Large intestine (tissue), 3 donors: ENCODE measurements at regions not wholly inside any gene's neighbourhood (a gene's known extent, or its start where the extent isn't known, plus 50 kb on each side); places are given as distances from the start of the nearest gene placed in this dataset.

ENCODE experiments used
- DNase-seq, 2 donors: peaks; one replicate each; pipeline versions ENCODE4 v3.0.0 to v3.0.0-alpha.2; 2013
- H3K27ac ChIP-seq: one replicate; pipeline ENCODE4 v1.5.1; 2013; ENCODE audit warnings: low read length
- H3K27me3 ChIP-seq: 2 replicates; pipeline ENCODE4 v1.6.1; 2013; ENCODE audit warnings: low read length; ENCODE audit not compliant: control insufficient read depth, insufficient read depth
- H3K36me3 ChIP-seq: 2 replicates; pipeline ENCODE4 v1.6.1; 2013; ENCODE audit warnings: low read length; ENCODE audit not compliant: control insufficient read depth, insufficient read depth
- H3K4me1 ChIP-seq: one replicate; pipeline ENCODE4 v1.6.1; 2013; ENCODE audit warnings: low read length; ENCODE audit not compliant: control insufficient read depth, insufficient read depth
- H3K4me3 ChIP-seq: one replicate; pipeline ENCODE4 v1.5.1; 2013; ENCODE audit warnings: low read length
- H3K9me3 ChIP-seq: one replicate; pipeline ENCODE4 v1.6.1; 2013; ENCODE audit warnings: mild to moderate bottlenecking, low read depth, low read length, moderate library complexity; ENCODE audit not compliant: control insufficient read depth
- WGBS: methylation state at CpG from one replicate; pipeline ENCODE4 v1.1.5; 2013; ENCODE audit warnings: low lambda C conversion rate; ENCODE audit not compliant: insufficient coverage; 5-methylcytosine and 5-hydroxymethylcytosine counted together

DNA sequence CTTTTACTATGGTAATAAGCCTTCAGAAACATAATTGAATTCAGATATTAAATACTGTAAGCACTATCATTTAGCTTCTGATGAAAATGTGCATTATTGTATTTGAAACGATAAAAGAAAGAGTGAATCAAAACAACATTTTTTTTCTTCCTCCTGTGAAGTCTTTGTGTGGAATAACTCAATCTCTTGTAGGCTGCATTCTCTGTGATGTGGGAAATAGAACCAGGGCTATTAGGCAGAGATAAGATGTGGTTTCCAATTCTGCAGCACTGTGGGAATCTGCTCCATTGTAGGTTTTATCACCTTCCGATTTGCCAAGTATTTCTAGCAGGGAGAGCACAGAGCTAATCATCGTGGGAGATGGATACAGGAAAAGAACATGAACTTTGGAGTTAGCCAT lies 624.5 kb downstream of the RBFOX1 start:
- WGBS: 100% methylated on average over 1 of the region's 3 CpGs
- no peak for DNase-seq
- no peaks in the 10 kb centered on the region for H3K36me3 ChIP-seq

GRCh38 chr16:7953360-7953759 lies 620.7 kb downstream of the RBFOX1 start:
- Histone ChIP-seq H3K9me3 (no peaks in the 10 kb centered on the region), H3K27ac (no peak overlapping the region), H3K4me1 (no peaks in the 10 kb centered on the region), H3K27me3 (no peaks in the 10 kb centered on the region), H3K4me3 (no peak overlapping the region), H3K36me3 (no peaks in the 10 kb centered on the region)
- no CpG with 5 or more reads among the region's 1 CpG for WGBS
- no peak for DNase-seq

More for the DNA sequence above, 624.5 kb downstream of the RBFOX1 start:
- H3K27me3 ChIP-seq: no peaks in the 10 kb centered on the region
- H3K9me3 ChIP-seq: no peaks in the 10 kb centered on the region
- no peak overlapping the region for H3K27ac ChIP-seq
- no peaks in the 10 kb centered on the region for H3K4me1 ChIP-seq
- no peak overlapping the region for H3K4me3 ChIP-seq

DNA sequence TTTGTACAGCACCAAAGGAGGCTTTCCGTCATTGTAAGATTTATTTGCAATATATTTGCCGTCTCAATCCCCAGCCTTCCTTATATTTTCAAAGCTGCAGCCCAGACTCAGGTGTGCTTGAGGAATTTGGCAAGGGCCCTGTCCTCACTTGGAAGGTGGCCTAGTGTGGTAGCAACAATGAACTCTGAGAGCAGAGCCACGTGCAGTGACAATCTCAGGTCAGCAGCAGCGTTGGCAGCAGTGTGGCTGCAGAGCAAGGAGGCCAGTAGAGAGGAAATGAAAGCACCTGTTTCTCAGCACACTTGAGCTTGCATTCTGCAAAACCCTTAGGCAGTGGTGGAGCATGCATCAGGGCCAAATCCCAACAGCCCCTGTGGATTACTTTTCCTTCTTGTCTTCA lies 613.5 kb downstream of the RBFOX1 start:
- no peaks in the 10 kb centered on the region for H3K36me3 ChIP-seq
- no peaks in the 10 kb centered on the region for H3K9me3 ChIP-seq
- no peaks in the 10 kb centered on the region for H3K4me1 ChIP-seq
- no peaks in the 10 kb centered on the region for H3K27me3 ChIP-seq
- no peak overlapping the region for H3K27ac ChIP-seq
- no CpG with 5 or more reads among the region's 4 CpGs for WGBS
- no peak overlapping the region for H3K4me3 ChIP-seq
- no peak for DNase-seq

- Histone ChIP-seq H3K4me3 (no peak overlapping the region), H3K9me3 (no peaks in the 10 kb centered on the region), H3K27me3 (no peaks in the 10 kb centered on the region), H3K4me1 (no peaks in the 10 kb centered on the region), H3K36me3 (no peaks in the 10 kb centered on the region), H3K27ac (no peak overlapping the region)
- whole genome bisulfite sequencing: 40% methylated on average over 1 of the region's 7 CpGs
- DNase-seq: peak; percentile 3 to 12
Measured at GRCh38 chr16:7938175-7938574, 605.5 kb downstream of the RBFOX1 start.

GRCh38 chr16:7921345-7921744 lies 588.7 kb downstream of the RBFOX1 start:
- no peaks in the 10 kb centered on the region for H3K9me3 ChIP-seq
- H3K4me1 ChIP-seq: no peaks in the 10 kb centered on the region
- no peak overlapping the region for H3K4me3 ChIP-seq
- H3K36me3 ChIP-seq: no peaks in the 10 kb centered on the region
- DNase-seq: peak; percentile 3 to 19
- H3K27ac ChIP-seq: no peak overlapping the region
- 64% methylated on average over 2 of the region's 4 CpGs for WGBS
- no peaks in the 10 kb centered on the region for H3K27me3 ChIP-seq

- no peaks in the 10 kb centered on the region for H3K27me3 ChIP-seq
- no CpG with 5 or more reads among the region's 2 CpGs for WGBS
- no peak for DNase-seq
- no peaks in the 10 kb centered on the region for H3K9me3 ChIP-seq
- no peak overlapping the region for H3K4me3 ChIP-seq
- no peaks in the 10 kb centered on the region for H3K36me3 ChIP-seq
- H3K27ac ChIP-seq: no peak overlapping the region
- H3K4me1 ChIP-seq: peaks cover 5% of the 10 kb centered on the region
Measured at GRCh38 chr16:7919782-7920181, 587.1 kb downstream of the RBFOX1 start.

GRCh38 chr16:7914748-7915147 lies 582.1 kb downstream of the RBFOX1 start:
- peaks cover 9% of the 10 kb centered on the region for H3K4me1 ChIP-seq
- DNase-seq: peak; percentile 58 to 86

GRCh38 chr16:7912132-7912531 lies 579.5 kb downstream of the RBFOX1 start:
- no peak overlapping the region for H3K27ac ChIP-seq
- H3K4me1 ChIP-seq: peaks cover 9% of the 10 kb centered on the region
- H3K9me3 ChIP-seq: no peaks in the 10 kb centered on the region
- no peak for DNase-seq
- no peak overlapping the region for H3K4me3 ChIP-seq
- WGBS: 100% methylated on average over 1 of the region's 3 CpGs
- H3K27me3 ChIP-seq: no peaks in the 10 kb centered on the region
- no peaks in the 10 kb centered on the region for H3K36me3 ChIP-seq

More at GRCh38 chr16:7914748-7915147, 582.1 kb downstream of the RBFOX1 start:
- Histone ChIP-seq H3K4me3 (no peak overlapping the region), H3K9me3 (no peaks in the 10 kb centered on the region), H3K27ac (peak overlapping the region; percentile 12), H3K36me3 (no peaks in the 10 kb centered on the region), H3K27me3 (no peaks in the 10 kb centered on the region)

DNA sequence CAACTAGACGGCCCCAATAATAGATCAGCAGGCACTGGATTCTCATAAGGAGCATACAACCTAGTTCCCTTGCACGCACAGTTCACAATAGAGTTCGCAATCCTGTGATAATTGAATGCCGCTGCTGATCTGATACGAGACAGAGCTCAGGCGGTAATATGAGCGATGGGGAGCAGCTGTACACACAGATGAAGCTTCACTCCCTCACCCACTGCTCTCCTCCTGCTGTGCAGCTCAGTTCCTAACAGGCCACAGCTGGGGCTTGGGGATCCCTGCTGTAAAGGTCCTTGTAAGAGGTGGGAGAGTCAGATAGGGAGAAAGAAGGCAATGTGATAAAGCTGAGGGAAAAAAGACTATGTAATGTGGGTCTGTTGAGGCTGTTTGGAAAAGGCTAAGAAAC lies 577.5 kb downstream of the RBFOX1 start:
- no peaks in the 10 kb centered on the region for H3K27me3 ChIP-seq

GRCh38 chr16:7888411-7888810 lies 555.8 kb downstream of the RBFOX1 start:
- DNase-seq: no peak
- no peak overlapping the region for H3K4me3 ChIP-seq
- H3K9me3 ChIP-seq: no peaks in the 10 kb centered on the region
- 20% methylated on average over 1 of the region's 1 CpG for WGBS
- H3K27ac ChIP-seq: no peak overlapping the region
- no peaks in the 10 kb centered on the region for H3K36me3 ChIP-seq
- H3K27me3 ChIP-seq: no peaks in the 10 kb centered on the region
- H3K4me1 ChIP-seq: no peaks in the 10 kb centered on the region

More for the DNA sequence above, 577.5 kb downstream of the RBFOX1 start:
- H3K4me1 ChIP-seq: peaks cover 7% of the 10 kb centered on the region
- no peak overlapping the region for H3K27ac ChIP-seq
- H3K36me3 ChIP-seq: no peaks in the 10 kb centered on the region
- no CpG with 5 or more reads among the region's 7 CpGs for WGBS
- H3K9me3 ChIP-seq: no peaks in the 10 kb centered on the region
- no peak for DNase-seq
- no peak overlapping the region for H3K4me3 ChIP-seq

- H3K4me3 ChIP-seq: no peak overlapping the region
- H3K36me3 ChIP-seq: no peaks in the 10 kb centered on the region
- WGBS: no CpG with 5 or more reads among the region's 2 CpGs
- no peak overlapping the region for H3K27ac ChIP-seq
- no peaks in the 10 kb centered on the region for H3K4me1 ChIP-seq
- DNase-seq: no peak
- no peaks in the 10 kb centered on the region for H3K9me3 ChIP-seq
- H3K27me3 ChIP-seq: no peaks in the 10 kb centered on the region
Measured at GRCh38 chr16:7887316-7887715, 554.7 kb downstream of the RBFOX1 start.
